ENCODE measurements at regions not wholly inside any gene's neighbourhood (a gene's known extent, or its start where the extent isn't known, plus 50 kb on each side); places are given as distances from the start of the nearest gene placed in this dataset.

- Histone ChIP-seq H3K4me1 (ENCODE audit: insufficient read depth, low read length, poor library complexity, severe bottlenecking) (no peaks in the 10 kb centered on the region), H3K27me3 (ENCODE audit: insufficient read depth, low read length, poor library complexity, severe bottlenecking) (no peaks in the 10 kb centered on the region), H3K4me2 (ENCODE audit: low read depth, low read length, poor library complexity, severe bottlenecking) (no peak overlapping the region), H3K9me2 (replicated peaks; ENCODE audit: low read depth, low read length) (no peaks in the 10 kb centered on the region), H3K9me3 (ENCODE audit: insufficient read depth, low read depth, low read length) (no peaks in the 10 kb centered on the region), H3K79me2 (ENCODE audit: insufficient read depth, low read length) (no peaks in the 10 kb centered on the region), H3K9ac (ENCODE audit: low read depth, low read length, poor library complexity, severe bottlenecking) (no peak overlapping the region), H2AFZ (ENCODE audit: low read length) (no peak overlapping the region), H4K20me1 (ENCODE audit: insufficient read depth, low read length, poor library complexity, severe bottlenecking) (no peaks in the 10 kb centered on the region), H3F3A (ENCODE audit: low read depth) (no peaks in the 10 kb centered on the region), H3K36me3 (ENCODE audit: insufficient read depth, low read length) (no peaks in the 10 kb centered on the region), H3K4me3 (ENCODE audit: low read length, poor library complexity, severe bottlenecking) (no peak overlapping the region)
- TF ChIP-seq EZH2phosphoT487 (IDR thresholded peaks at IDR 0.05; ENCODE audit: borderline replicate concordance) (no peak), CTCF (conservative IDR thresholded peaks at IDR 0.05; ENCODE audit: low read length) (no peak)
These were observed 155.1 kb upstream of the TANK start for GRCh38 chr2:161005170-161005569.

GRCh38 chr2:161008311-161008710 is 151.9 kb upstream of the TANK start:
- Histone ChIP-seq H4K20me1 (ENCODE audit: insufficient read depth, low read length, poor library complexity, severe bottlenecking) (no peaks in the 10 kb centered on the region), H3K4me1 (ENCODE audit: insufficient read depth, low read length, poor library complexity, severe bottlenecking) (no peaks in the 10 kb centered on the region), H3K79me2 (ENCODE audit: insufficient read depth, low read length) (no peaks in the 10 kb centered on the region), H3K9me2 (replicated peaks; ENCODE audit: low read depth, low read length) (no peaks in the 10 kb centered on the region), H2AFZ (ENCODE audit: low read length) (no peak overlapping the region), H3K4me3 (ENCODE audit: low read length, poor library complexity, severe bottlenecking) (no peak overlapping the region), H3K4me2 (ENCODE audit: low read depth, low read length, poor library complexity, severe bottlenecking) (no peak overlapping the region), H3K9ac (ENCODE audit: low read depth, low read length, poor library complexity, severe bottlenecking) (no peak overlapping the region), H3K9me3 (ENCODE audit: insufficient read depth, low read depth, low read length) (no peaks in the 10 kb centered on the region), H3K27me3 (ENCODE audit: insufficient read depth, low read length, poor library complexity, severe bottlenecking) (no peaks in the 10 kb centered on the region), H3F3A (ENCODE audit: low read depth) (no peaks in the 10 kb centered on the region), H3K36me3 (ENCODE audit: insufficient read depth, low read length) (no peaks in the 10 kb centered on the region)
- TF ChIP-seq CTCF (conservative IDR thresholded peaks at IDR 0.05; ENCODE audit: low read length) (no peak), EZH2phosphoT487 (IDR thresholded peaks at IDR 0.05; ENCODE audit: borderline replicate concordance) (no peak)

- Histone ChIP-seq H3K9me3 (ENCODE audit: insufficient read depth, low read depth, low read length) (no peaks in the 10 kb centered on the region), H3K4me3 (ENCODE audit: low read length, poor library complexity, severe bottlenecking) (no peak overlapping the region), H3K4me2 (ENCODE audit: low read depth, low read length, poor library complexity, severe bottlenecking) (no peak overlapping the region), H3K4me1 (ENCODE audit: insufficient read depth, low read length, poor library complexity, severe bottlenecking) (no peaks in the 10 kb centered on the region), H3K27me3 (ENCODE audit: insufficient read depth, low read length, poor library complexity, severe bottlenecking) (no peaks in the 10 kb centered on the region), H3K9me2 (replicated peaks; ENCODE audit: low read depth, low read length) (no peaks in the 10 kb centered on the region), H3K9ac (ENCODE audit: low read depth, low read length, poor library complexity, severe bottlenecking) (no peak overlapping the region), H4K20me1 (ENCODE audit: insufficient read depth, low read length, poor library complexity, severe bottlenecking) (no peaks in the 10 kb centered on the region), H3K79me2 (ENCODE audit: insufficient read depth, low read length) (no peaks in the 10 kb centered on the region), H3K36me3 (ENCODE audit: insufficient read depth, low read length) (no peaks in the 10 kb centered on the region), H3F3A (ENCODE audit: low read depth) (no peaks in the 10 kb centered on the region), H2AFZ (ENCODE audit: low read length) (no peak overlapping the region)
- TF ChIP-seq EZH2phosphoT487 (IDR thresholded peaks at IDR 0.05; ENCODE audit: borderline replicate concordance) (no peak), CTCF (conservative IDR thresholded peaks at IDR 0.05; ENCODE audit: low read length) (no peak)
These were observed 149.7 kb upstream of the TANK start for GRCh38 chr2:161010503-161011015.

Data from Loucy (cell line).